Fibroblast of the aortic adventitia (primary cell): ENCODE measurements at regions not wholly inside any gene's neighbourhood (a gene's known extent, or its start where the extent isn't known, plus 50 kb on each side); places are given as distances from the start of the nearest gene placed in this dataset.

ENCODE experiments used
- DNase-seq: peaks from one replicate; pipeline ENCODE4 v3.0.0-alpha.2; 2010; ENCODE audit warnings: low read depth
- H3K4me3 ChIP-seq: 2 replicates; pipeline ENCODE4 v1.5.1; 2011; ENCODE audit warnings: low read depth, mild to moderate bottlenecking, control low read depth, low read length, moderate library complexity
- TF ChIP-seq, protein P1 (sequence below): IDR thresholded peaks from 2 replicates; pipeline ENCODE4 v1.5.1; 2011; ENCODE audit warnings: mild to moderate bottlenecking, low read length, control low read depth, inconsistent platforms; ENCODE audit not compliant: insufficient read depth

DNA sequence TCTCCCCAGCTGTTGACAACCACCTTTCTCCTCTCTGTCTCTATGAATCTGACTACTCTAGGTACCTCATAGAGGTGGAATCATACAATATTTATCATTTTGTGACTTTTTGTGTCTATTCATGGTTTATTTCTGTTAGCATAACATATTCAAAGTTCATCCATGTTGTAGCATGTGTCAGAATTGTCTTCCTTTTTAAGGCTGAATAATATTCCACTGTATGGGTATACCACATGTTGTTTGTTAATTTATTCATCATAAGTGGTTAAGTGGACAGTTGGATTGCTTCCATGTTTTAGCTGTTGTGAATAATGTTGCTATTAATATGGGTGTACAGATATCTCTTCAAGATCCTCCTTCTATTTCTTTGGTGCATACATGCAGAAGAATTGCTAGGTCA, 69.9 kb upstream of the COMTD1 start:
- TF ChIP-seq, protein P1, sequence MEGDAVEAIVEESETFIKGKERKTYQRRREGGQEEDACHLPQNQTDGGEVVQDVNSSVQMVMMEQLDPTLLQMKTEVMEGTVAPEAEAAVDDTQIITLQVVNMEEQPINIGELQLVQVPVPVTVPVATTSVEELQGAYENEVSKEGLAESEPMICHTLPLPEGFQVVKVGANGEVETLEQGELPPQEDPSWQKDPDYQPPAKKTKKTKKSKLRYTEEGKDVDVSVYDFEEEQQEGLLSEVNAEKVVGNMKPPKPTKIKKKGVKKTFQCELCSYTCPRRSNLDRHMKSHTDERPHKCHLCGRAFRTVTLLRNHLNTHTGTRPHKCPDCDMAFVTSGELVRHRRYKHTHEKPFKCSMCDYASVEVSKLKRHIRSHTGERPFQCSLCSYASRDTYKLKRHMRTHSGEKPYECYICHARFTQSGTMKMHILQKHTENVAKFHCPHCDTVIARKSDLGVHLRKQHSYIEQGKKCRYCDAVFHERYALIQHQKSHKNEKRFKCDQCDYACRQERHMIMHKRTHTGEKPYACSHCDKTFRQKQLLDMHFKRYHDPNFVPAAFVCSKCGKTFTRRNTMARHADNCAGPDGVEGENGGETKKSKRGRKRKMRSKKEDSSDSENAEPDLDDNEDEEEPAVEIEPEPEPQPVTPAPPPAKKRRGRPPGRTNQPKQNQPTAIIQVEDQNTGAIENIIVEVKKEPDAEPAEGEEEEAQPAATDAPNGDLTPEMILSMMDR = no peak
- no peak for DNase-seq

DNA sequence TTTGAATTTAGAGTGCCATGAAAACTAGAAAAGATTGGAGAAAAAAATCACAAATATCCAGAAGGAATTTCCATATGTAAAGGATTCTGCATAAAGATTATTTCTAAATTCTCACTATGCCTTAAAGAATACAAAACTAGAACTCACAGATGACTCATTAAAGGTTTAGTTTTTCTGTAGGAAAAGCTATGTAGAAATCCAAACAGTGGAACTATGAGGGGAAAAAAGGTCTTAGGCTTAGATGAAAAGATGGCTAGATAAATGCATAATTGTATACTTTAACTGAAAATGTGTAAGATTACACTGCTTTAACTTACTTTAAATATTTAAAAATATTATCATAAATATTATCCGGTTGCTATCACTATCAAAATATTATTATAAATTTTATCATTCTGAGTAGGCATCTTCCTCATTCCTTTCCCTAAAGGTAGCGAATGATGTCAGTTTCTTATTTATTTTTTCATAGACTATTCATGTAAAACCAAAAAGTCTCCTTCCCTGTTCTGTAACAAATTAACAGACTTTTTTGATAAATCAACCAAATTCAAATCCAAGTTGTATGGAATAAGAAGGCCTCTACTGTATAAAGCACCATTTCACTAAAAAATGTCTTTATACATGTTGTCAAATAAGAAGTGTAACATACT, 69.1 kb upstream of the COMTD1 start:
- TF ChIP-seq, protein P1 = no peak
- DNase-seq = peak; percentile 26

More for the DNA sequence above, 69.9 kb upstream of the COMTD1 start:
- H3K4me3 ChIP-seq = no peak overlapping the region

DNA sequence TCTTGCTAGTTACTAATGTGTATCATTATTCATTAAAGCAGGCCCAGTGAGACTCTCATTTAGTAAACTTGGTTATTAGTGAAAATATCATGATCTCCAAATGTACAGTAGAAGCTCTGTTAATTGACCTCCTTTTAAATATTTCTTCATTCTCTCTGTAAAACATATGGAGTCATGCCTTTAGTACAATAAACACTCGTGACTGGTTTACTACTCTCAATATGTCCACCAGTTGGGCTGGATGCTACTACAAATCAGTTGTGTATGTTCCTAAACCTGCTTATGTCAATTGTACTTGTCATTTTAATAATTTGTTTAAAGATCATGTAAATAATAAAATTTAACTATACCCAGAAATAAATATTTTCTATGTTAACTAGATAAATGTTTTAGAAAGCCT, 68.6 kb upstream of the COMTD1 start:
- TF ChIP-seq, protein P1 = no peak
- DNase-seq = no peak
- H3K4me3 ChIP-seq = no peak overlapping the region

More for the DNA sequence above, 69.1 kb upstream of the COMTD1 start:
- H3K4me3 ChIP-seq = no peak overlapping the region

DNA sequence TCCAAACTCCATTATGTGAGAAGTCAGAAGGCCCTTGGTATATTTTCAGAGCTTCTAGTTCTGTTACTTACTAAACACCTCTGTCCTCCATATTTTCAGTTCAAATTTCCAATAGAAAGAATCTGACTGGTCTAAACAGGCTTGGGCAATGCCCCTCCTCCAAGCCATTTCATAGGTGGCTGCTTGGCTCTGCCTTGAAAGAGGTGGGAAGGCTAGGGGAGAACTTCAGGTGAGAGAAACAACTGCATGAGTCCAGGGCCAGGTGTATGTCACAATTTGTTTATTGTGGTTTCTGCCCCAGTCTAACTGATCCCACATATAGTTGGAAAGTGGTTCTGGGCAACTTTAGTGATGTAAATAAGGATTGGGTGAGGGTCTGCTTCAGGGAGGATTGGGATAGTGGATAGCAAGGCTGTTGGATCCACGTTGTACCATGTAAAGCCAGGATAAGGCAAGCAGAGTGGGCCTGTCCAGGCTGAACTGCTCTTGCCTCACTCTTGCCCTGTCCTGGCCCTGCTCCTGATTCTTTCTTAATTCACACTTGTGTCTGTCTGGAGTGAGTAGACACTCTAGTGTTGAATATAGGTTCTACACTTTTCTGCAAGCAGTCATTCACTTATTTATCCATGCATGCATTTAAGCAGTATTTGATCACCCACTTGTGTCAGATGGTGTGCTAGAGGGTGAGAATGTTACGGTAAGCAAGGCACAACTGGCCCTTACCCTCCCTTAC, 67.5 kb upstream of the COMTD1 start:
- no peak for DNase-seq
- no peak overlapping the region for H3K4me3 ChIP-seq
- TF ChIP-seq, protein P1 = no peak

DNA sequence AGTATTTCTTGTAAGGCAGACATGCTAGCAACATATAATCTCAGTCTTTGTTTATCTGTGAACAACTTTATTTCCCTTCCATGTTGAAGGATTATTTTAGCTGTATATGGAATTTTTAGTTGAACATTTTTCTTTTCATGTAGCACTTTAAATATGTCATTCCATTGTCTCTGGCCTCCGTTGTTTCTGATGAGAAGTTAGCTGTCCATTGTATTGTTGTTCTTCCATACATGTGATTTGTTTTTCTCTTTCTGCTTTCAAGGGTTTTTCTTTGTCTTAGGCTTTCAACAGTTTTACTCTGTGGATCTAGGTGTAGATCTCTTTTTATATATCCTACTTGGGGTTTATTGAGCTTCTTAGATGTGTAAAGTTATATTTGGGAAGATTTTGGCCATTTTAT, 66.3 kb upstream of the COMTD1 start:
- TF ChIP-seq, protein P1 = no peak

DNA sequence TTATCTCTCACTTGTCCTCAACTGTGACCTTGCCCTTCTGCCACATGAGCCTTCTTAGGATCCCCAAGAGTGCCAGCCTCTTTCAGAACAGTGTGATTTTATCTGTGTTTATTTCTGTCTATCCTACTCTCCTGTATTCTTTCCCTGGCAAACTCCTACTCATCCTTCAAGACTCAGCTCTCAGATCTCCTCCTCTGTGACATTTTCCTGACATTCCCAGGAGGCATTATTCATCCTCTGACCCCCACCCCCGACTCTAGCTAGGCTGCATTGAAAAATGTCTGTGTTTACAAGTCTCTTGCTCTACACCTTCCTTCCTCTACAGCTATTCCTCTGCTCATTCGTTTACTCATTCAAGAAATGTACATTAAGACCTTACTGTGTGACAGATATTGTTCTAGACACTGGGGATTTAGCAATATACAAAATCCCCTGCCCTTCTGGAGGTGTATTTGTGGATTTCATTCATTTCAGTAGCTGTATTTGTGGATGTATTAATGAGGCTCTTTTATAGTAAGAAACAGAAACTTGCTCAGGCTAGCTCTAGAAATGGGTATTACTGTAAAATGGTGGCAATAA, 61.4 kb upstream of the COMTD1 start:
- TF ChIP-seq, protein P1 = no peak
- H3K4me3 ChIP-seq = no peak overlapping the region
- no peak for DNase-seq

More for the DNA sequence above, 66.3 kb upstream of the COMTD1 start:
- no peak for DNase-seq
- no peak overlapping the region for H3K4me3 ChIP-seq
